BE2C (cell line): ENCODE measurements at regions not wholly inside any gene's neighbourhood (a gene's known extent, or its start where the extent isn't known, plus 50 kb on each side); places are given as distances from the start of the nearest gene placed in this dataset.

Source experiments
- DNase-seq: peaks from one replicate; pipeline ENCODE4 v3.0.0-alpha.2; 2020
- H3K27me3 ChIP-seq: fragments of 250-450 bp; sonication (Bioruptor Pico); 2 replicates; pipeline ENCODE4 v1.5.1; 2020; ENCODE audit warnings: mild to moderate bottlenecking
- H3K36me3 ChIP-seq: fragments of 250-450 bp; sonication (Bioruptor Pico); 2 replicates; pipeline ENCODE4 v1.5.1; 2020; ENCODE audit warnings: mild to moderate bottlenecking
- H3K4me1 ChIP-seq: fragments of 250-450 bp; sonication (Bioruptor Pico); 2 replicates; pipeline ENCODE4 v1.5.1; 2020
- H3K4me3 ChIP-seq: 2 replicates; pipeline ENCODE4 v1.5.1; 2011; ENCODE audit warnings: low read depth, low read length
- H3K9me3 ChIP-seq: fragments of 250-450 bp; sonication (Bioruptor Pico); 2 replicates; pipeline ENCODE4 v1.5.1; 2020
- CTCF ChIP-seq: IDR thresholded peaks from 2 replicates; pipeline ENCODE4 v1.5.1; 2012; ENCODE audit warnings: mild to moderate bottlenecking, low read depth, low read length

- Histone ChIP-seq H3K4me3 (no peak overlapping the region), H3K9me3 (no peaks in the 10 kb centered on the region), H3K36me3 (no peaks in the 10 kb centered on the region), H3K4me1 (peaks cover 8% of the 10 kb centered on the region), H3K27me3 (no peaks in the 10 kb centered on the region)
- no peak for DNase-seq
- TF ChIP-seq CTCF = no peak
These were observed 143.2 kb upstream of the TLE3 start for GRCh38 chr15:70240820-70241430.

GRCh38 chr15:70240082-70240481 is 142.4 kb upstream of the TLE3 start:
- H3K9me3 ChIP-seq = no peaks in the 10 kb centered on the region
- H3K4me1 ChIP-seq = peaks cover 7% of the 10 kb centered on the region
- no peaks in the 10 kb centered on the region for H3K36me3 ChIP-seq
- DNase-seq = no peak
- H3K4me3 ChIP-seq = no peak overlapping the region
- no peaks in the 10 kb centered on the region for H3K27me3 ChIP-seq
- no peak for TF ChIP-seq CTCF

- DNase-seq = no peak
- Histone ChIP-seq H3K27me3 (no peaks in the 10 kb centered on the region), H3K4me3 (no peak overlapping the region), H3K36me3 (no peaks in the 10 kb centered on the region), H3K9me3 (no peaks in the 10 kb centered on the region), H3K4me1 (peaks cover 7% of the 10 kb centered on the region)
- TF ChIP-seq CTCF = no peak
These were observed 141.2 kb upstream of the TLE3 start for GRCh38 chr15:70238917-70239316.

- Histone ChIP-seq H3K27me3 (no peaks in the 10 kb centered on the region), H3K36me3 (no peaks in the 10 kb centered on the region), H3K9me3 (no peaks in the 10 kb centered on the region), H3K4me1 (no peaks in the 10 kb centered on the region), H3K4me3 (no peak overlapping the region)
- DNase-seq = no peak
- TF ChIP-seq CTCF = no peak
These were observed 139.9 kb upstream of the TLE3 start for GRCh38 chr15:70237626-70238025.

- Histone ChIP-seq H3K4me3 (no peak overlapping the region), H3K9me3 (no peaks in the 10 kb centered on the region), H3K27me3 (no peaks in the 10 kb centered on the region), H3K36me3 (no peaks in the 10 kb centered on the region), H3K4me1 (no peaks in the 10 kb centered on the region)
- TF ChIP-seq CTCF = no peak
- no peak for DNase-seq
These were observed 138.8 kb upstream of the TLE3 start for GRCh38 chr15:70236341-70237086.

- no peak overlapping the region for H3K4me3 ChIP-seq
- H3K36me3 ChIP-seq = no peaks in the 10 kb centered on the region
- DNase-seq = no peak
- H3K4me1 ChIP-seq = no peaks in the 10 kb centered on the region
- no peaks in the 10 kb centered on the region for H3K27me3 ChIP-seq
- no peaks in the 10 kb centered on the region for H3K9me3 ChIP-seq
- no peak for TF ChIP-seq CTCF
These were observed 137.6 kb upstream of the TLE3 start for GRCh38 chr15:70235347-70235746.
